ENCODE measurements at regions not wholly inside any gene's neighbourhood (a gene's known extent, or its start where the extent isn't known, plus 50 kb on each side); places are given as distances from the start of the nearest gene placed in this dataset.

DNA sequence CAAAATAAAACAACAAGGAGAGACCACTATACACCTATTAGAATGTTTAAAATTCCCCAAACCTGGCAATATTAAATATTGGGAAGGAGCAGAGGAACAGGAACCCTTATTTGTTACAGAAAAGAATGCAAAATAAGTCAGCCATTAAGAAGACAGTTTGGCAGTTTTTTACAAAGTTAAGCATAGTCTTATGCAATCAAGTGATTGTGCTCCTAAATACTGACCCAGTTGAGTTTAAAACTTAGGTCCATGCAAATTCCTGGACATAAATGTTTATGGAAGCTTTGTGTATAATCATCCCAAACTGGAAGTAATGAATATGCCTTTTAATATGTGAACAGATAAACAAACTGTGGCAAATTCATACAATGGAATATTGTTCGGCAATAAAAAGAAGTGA lies 72.9 kb upstream of the RGS4 start:
- CTCF ChIA-PET (ENCODE audit: partially characterized antibody): interaction anchor here (0.6 to 1.0 kb wide), 3 partner anchors 10 to 117 kb away, joined by 3 to 4 read pairs (median 3); no protein-coding TSS in a partner anchor

More for the DNA sequence above, 72.9 kb upstream of the RGS4 start:
- Histone ChIP-seq H4K8ac (ENCODE audit: extremely low read depth, insufficient read depth, low read length) (no peak overlapping the region), H2AFZ (ENCODE audit: low read length) (no peak overlapping the region), H3K4me1 (replicated peaks in 1 of 4; ENCODE audit: control insufficient read depth in 3 of 4, insufficient read depth in 4 of 4, low read length in 3 of 4) (no peaks in the 10 kb centered on the region), H4K5ac (ENCODE audit: insufficient read length, low read depth, low read length) (no peak overlapping the region), H3K79me1 (ENCODE audit: low read depth, low read length) (no peaks in the 10 kb centered on the region), H3K4me3 (ENCODE audit: extremely low read depth in 1 of 4, insufficient read depth in 2 of 4, low read depth in 3 of 4, low read length in 4 of 4) (no peak overlapping the region), H3K4ac (replicated peaks; ENCODE audit: insufficient read length, low read depth, low read length) (no peak overlapping the region), H3K9ac (replicated peaks in 1 of 4; ENCODE audit: extremely low read depth in 1 of 4, low read depth in 3 of 4, low read length in 3 of 4) (no peak overlapping the region), H2BK15ac (ENCODE audit: low read length) (no peak overlapping the region), H3K23me2 (ENCODE audit: low read depth, low read length) (no peaks in the 10 kb centered on the region), H2BK20ac (ENCODE audit: low read length) (no peak overlapping the region), H4K20me1 (replicated peaks in 1 of 2; ENCODE audit: control insufficient read depth in 1 of 2, insufficient read depth in 2 of 2, low read length in 2 of 2) (no peaks in the 10 kb centered on the region), H3K56ac (replicated peaks; ENCODE audit: insufficient read length, low read depth, low read length) (no peak overlapping the region), H3K4me2 (ENCODE audit: insufficient read depth in 1 of 2, low read depth in 2 of 2, low read length in 2 of 2) (no peak overlapping the region), H3K79me2 (ENCODE audit: control insufficient read depth in 1 of 2, insufficient read depth in 2 of 2, low read length in 2 of 2) (no peaks in the 10 kb centered on the region), H3K9me3 (ENCODE audit: insufficient read depth in 2 of 2, low read depth in 1 of 2, low read length in 1 of 2) (no peaks in the 10 kb centered on the region), H3K27ac (ENCODE audit: low read depth, low read length) (no peak overlapping the region), H3K23ac (ENCODE audit: insufficient read length) (no peak overlapping the region), H3K27me3 (replicated peaks in 1 of 4; ENCODE audit: control insufficient read depth in 3 of 4, extremely low read depth in 1 of 4, insufficient read depth in 3 of 4, low read length in 3 of 4) (no peaks in the 10 kb centered on the region), H2BK12ac (ENCODE audit: low read depth, low read length) (no peak overlapping the region), H3K18ac (ENCODE audit: extremely low read depth, low read length) (no peak overlapping the region), H2BK120ac (replicated peaks; ENCODE audit: low read depth, low read length) (no peak overlapping the region), H4K91ac (replicated peaks; ENCODE audit: insufficient read length, low read length) (no peak overlapping the region), H3K36me3 (ENCODE audit: control insufficient read depth in 2 of 4, insufficient read depth in 4 of 4, low read length in 3 of 4) (no peaks in the 10 kb centered on the region), H2AK5ac (ENCODE audit: low read depth, low read length) (no peak overlapping the region), H2BK5ac (ENCODE audit: low read depth, low read length) (no peak overlapping the region), H3K14ac (ENCODE audit: insufficient read length) (no peak overlapping the region)
- no peak for DNase-seq (ENCODE audit: low read depth in 1 of 2, low spot score in 2 of 2)
- no peak for FAIRE-seq
- WGBS, 2 experiments (ENCODE audit: extremely low coverage in 1 of 2, insufficient coverage in 1 of 2, insufficient read length in 1 of 2, insufficient replicate concordance in 2 of 2, low coverage in 1 of 2, low lambda C conversion rate in 2 of 2, missing lambda C conversion rate in 1 of 2): 92% methylated on average over 1 of the region's 1 CpG; no CpG with 5 or more reads in 1 of the 2 experiments
- TF ChIP-seq KDM4A (IDR thresholded peaks at IDR 0.05; ENCODE audit: low read depth, low read length, severe bottlenecking): no peak
- peak; percentile 92 for TF ChIP-seq CEBPB (IDR thresholded peaks at IDR 0.05; ENCODE audit: low read depth, low read length)
- POLR2A ChIA-PET (ENCODE audit: partially characterized antibody): no interaction called here
